ENCODE measurements at regions not wholly inside any gene's neighbourhood (a gene's known extent, or its start where the extent isn't known, plus 50 kb on each side); places are given as distances from the start of the nearest gene placed in this dataset.

GRCh38 chr20:55678970-55679667, 326.2 kb downstream of the CBLN4 start:
- TF ChIP-seq CTCF (conservative IDR thresholded peaks at IDR 0.05) (no peak), EZH2 (IDR thresholded peaks at IDR 0.05; ENCODE audit: low read depth) (no peak)

Measured in PC-9 (cell line).